Erythroblast (primary cell): ENCODE measurements at regions not wholly inside any gene's neighbourhood (a gene's known extent, or its start where the extent isn't known, plus 50 kb on each side); places are given as distances from the start of the nearest gene placed in this dataset.

Experiments
- GATA1 ChIP-seq: IDR thresholded peaks from 2 replicates; pipeline ENCODE4 v1.6.1; 2011; ENCODE audit warnings: low read depth, mild to moderate bottlenecking, control low read depth, low read length, moderate library complexity
- POLR2A ChIP-seq: IDR thresholded peaks from 2 replicates; pipeline ENCODE4 v1.6.1; 2011; ENCODE audit warnings: mild to moderate bottlenecking, low read length

- no peak for TF ChIP-seq POLR2A
- no peak for TF ChIP-seq GATA1
Measured at GRCh38 chr6:153373869-153374268, 242.8 kb upstream of the RGS17 start.
